A549 (cell line): ENCODE measurements at regions not wholly inside any gene's neighbourhood (a gene's known extent, or its start where the extent isn't known, plus 50 kb on each side); places are given as distances from the start of the nearest gene placed in this dataset.
A peak's percentile ranks its signal among the peaks of the same experiment; 100 is the strongest.

Experiments used
- ATAC-seq, 2 experiments: fragments of 200-7000 bp in 1 of 2; fragments of >200 bp in 1 of 2; cut with Nextera tagmentation in 1 of 2; cut with Tn5 transposase in 1 of 2; 3 replicates each; pipeline versions ENCODE4 v1.8.0 to v1.9.1; 2018 to 2020; ENCODE audit warnings: mild to moderate bottlenecking in 1 of 2, moderate library complexity in 1 of 2
- CTCF ChIA-PET: fragments of 300-600 bp; sonication (Branson Sonifier 250); formaldehyde crosslinking; extraction: SDS; loops from one replicate; lab custom pipeline; 2021; ENCODE audit warnings: antibody characterized with exemption, inconsistent platforms; lab: Yijun Ruan, JAX
- POLR2A ChIA-PET: fragments of 350-600 bp; formaldehyde crosslinking; extraction: SDS; loops from one replicate; lab custom pipeline; 2021; ENCODE audit warnings: antibody characterized with exemption, inconsistent platforms; lab: Yijun Ruan, JAX
- DNase-seq, 2 experiments: peaks; one replicate each; pipeline versions ENCODE4 v3.0.0 to v3.0.0-alpha.2; 2011 to 2016; ENCODE audit warnings: low read depth in 1 of 2, low spot score in 1 of 2
- FAIRE-seq: peaks from 2 replicates; lab custom pipeline; 2011; peaks lifted over from hg19 to GRCh38; lab: Jason Lieb, UNC
- H3K27ac ChIP-seq, 2 experiments: fragments of >200 bp; sonication (Bioruptor Twin); formaldehyde crosslinking; 3 replicates each; pipeline ENCODE4 v1.5.1; 2016 to 2017
- H3K4me1 ChIP-seq: fragments of >200 bp; sonication (Bioruptor Twin); formaldehyde crosslinking; 3 replicates; pipeline ENCODE4 v1.6.1; 2016
- H3K4me2 ChIP-seq: fragments of >200 bp; sonication (Bioruptor Twin); formaldehyde crosslinking; 3 replicates; pipeline ENCODE4 v1.6.1; 2016
- H3K4me3 ChIP-seq: fragments of >200 bp; sonication (Bioruptor Twin); formaldehyde crosslinking; 3 replicates; pipeline ENCODE4 v1.5.1; 2016
- H3K9me3 ChIP-seq: fragments of >200 bp; sonication (Bioruptor Twin); formaldehyde crosslinking; 3 replicates; pipeline ENCODE4 v1.6.1; 2016
- CBX8 ChIP-seq: fragments of 200-600 bp; sonication (generic); IDR thresholded peaks from 2 replicates; pipeline ENCODE4 v1.6.1; 2016
- CHD2 ChIP-seq: fragments of 150-350 bp; IDR thresholded peaks from 2 replicates; pipeline ENCODE4 v1.6.1; 2014; ENCODE audit warnings: low read length; ENCODE audit not compliant: partially characterized antibody
- EHMT2 ChIP-seq: fragments of 200-600 bp; sonication (generic); IDR thresholded peaks from 2 replicates; pipeline ENCODE4 v1.6.1; 2016; ENCODE audit warnings: antibody characterized with exemption, low read depth, mild to moderate bottlenecking, moderate library complexity
- FOSL2 ChIP-seq, 2 experiments: fragments of 450-650 bp in 1 of 2; fragments of >200 bp in 1 of 2; sonication (Bioruptor Twin) in 1 of 2; formaldehyde crosslinking; IDR thresholded peaks; 2 replicates each; pipeline versions ENCODE4 v1.5.0 to v1.6.1; 2016 to 2020; ENCODE audit warnings: mild to moderate bottlenecking in 1 of 2, moderate library complexity in 1 of 2
- HEYL ChIP-seq: fragments of 250-450 bp; sonication (Bioruptor Pico); IDR thresholded peaks from 2 replicates; pipeline ENCODE4 v1.8.0; 2021; ENCODE audit warnings: mild to moderate bottlenecking, moderate library complexity
- HOXB13 ChIP-seq: fragments of 250-450 bp; sonication (Bioruptor Pico); IDR thresholded peaks from 2 replicates; pipeline ENCODE4 v1.5.0; 2020; ENCODE audit warnings: low read depth, mild to moderate bottlenecking, moderate library complexity
- MAFK ChIP-seq: fragments of 450-650 bp; IDR thresholded peaks from 2 replicates; pipeline ENCODE4 v1.6.1; 2014; ENCODE audit not compliant: partially characterized antibody
- PBX3 ChIP-seq: IDR thresholded peaks from 2 replicates; pipeline ENCODE4 v1.6.1; 2012
- POLR2A ChIP-seq: IDR thresholded peaks from 2 replicates; pipeline ENCODE4 v1.6.1; 2012; ENCODE audit warnings: mild to moderate bottlenecking, low read length
- RAD21 ChIP-seq, 2 experiments: fragments of >200 bp in 1 of 2; sonication (Bioruptor Twin) in 1 of 2; formaldehyde crosslinking in 1 of 2; IDR thresholded peaks in 1 of 2; conservative IDR thresholded peaks in 1 of 2; 2 replicates in 1 of 2; 3 replicates in 1 of 2; pipeline ENCODE4 v1.6.1; 2012 to 2018; ENCODE audit warnings: inconsistent platforms in 1 of 2
- SMC3 ChIP-seq: fragments of >200 bp; sonication (Bioruptor Twin); formaldehyde crosslinking; IDR thresholded peaks from 3 replicates; pipeline ENCODE4 v1.6.1; 2018; ENCODE audit warnings: inconsistent platforms
- SREBF2 ChIP-seq: fragments of 450-650 bp; IDR thresholded peaks from 2 replicates; pipeline ENCODE4 v1.6.1; 2014; ENCODE audit warnings: mild to moderate bottlenecking, moderate library complexity
- WGBS: methylation state at CpG from one replicate; pipeline ENCODE4 v1.1.6; 2017; ENCODE audit errors: missing lambda C conversion rate; 5-methylcytosine and 5-hydroxymethylcytosine counted together
- TF ChIP-seq, protein P1 (sequence below): fragments of 250-450 bp; sonication (Bioruptor Pico); IDR thresholded peaks from 2 replicates; pipeline ENCODE4 v1.5.0; 2020; ENCODE audit warnings: low read depth, mild to moderate bottlenecking, moderate library complexity
- TF ChIP-seq, protein P2 (sequence below): fragments of 200-600 bp; sonication (generic); IDR thresholded peaks from 2 replicates; pipeline ENCODE4 v1.6.1; 2016; ENCODE audit warnings: antibody characterized with exemption, mild to moderate bottlenecking, moderate library complexity
- TF ChIP-seq, protein P3 (sequence below): IDR thresholded peaks from 2 replicates; pipeline ENCODE4 v1.6.1; 2012
- TF ChIP-seq, protein P4 (sequence below): fragments of 450-650 bp; IDR thresholded peaks from 2 replicates; pipeline ENCODE4 v1.6.1; 2014; ENCODE audit warnings: antibody characterized with exemption
- TF ChIP-seq, protein P5 (sequence below): IDR thresholded peaks from 2 replicates; pipeline ENCODE4 v1.6.1; 2012; ENCODE audit warnings: low read depth, borderline replicate concordance

DNA sequence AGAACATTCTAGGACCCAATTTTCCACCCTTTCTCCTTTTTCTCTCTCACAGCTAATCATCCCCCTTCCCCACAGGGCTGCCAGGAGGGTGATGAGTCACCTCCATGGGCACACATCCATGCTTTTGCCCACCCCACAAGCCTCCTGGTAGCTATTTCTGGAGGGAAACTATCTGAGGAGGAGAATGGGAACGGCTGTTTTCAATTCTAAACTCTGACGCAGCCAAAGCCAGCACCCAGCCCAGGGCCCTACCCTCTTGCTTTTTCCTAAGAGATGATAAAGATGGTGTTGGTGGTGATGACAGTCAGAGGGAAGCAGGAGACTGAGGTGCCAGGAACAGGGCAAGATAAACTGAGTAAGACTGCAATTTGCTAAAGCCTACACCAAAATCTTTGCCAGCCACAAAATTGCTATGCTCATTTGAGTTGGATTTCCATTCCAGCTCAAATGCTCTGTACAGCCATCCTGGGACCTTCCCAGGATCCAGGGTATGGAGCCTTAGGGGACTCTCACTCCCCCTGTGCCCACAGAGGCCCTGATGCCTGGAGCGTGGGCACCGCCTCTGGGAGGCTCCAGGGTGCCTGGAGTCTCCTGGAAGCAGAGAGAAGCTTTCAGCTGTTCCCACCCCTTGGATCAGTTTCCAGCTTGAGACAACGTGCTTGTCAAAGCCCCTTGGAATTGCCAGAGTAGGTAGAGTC, 62.0 kb upstream of the FZD7 start:
- Histone ChIP-seq H3K4me2 (no peak overlapping the region), H3K9me3 (no peaks in the 10 kb centered on the region), H3K4me3 (no peak overlapping the region), H3K4me1 (peaks cover 15% of the 10 kb centered on the region), H3K27ac (no peak overlapping the region)
- no peak for DNase-seq
- WGBS = 50% methylated on average over 3 of the region's 5 CpGs
- TF ChIP-seq EHMT2 (no peak), FOSL2 (IDR thresholded peaks at IDR 0.05) (no peak), FOSL2 (CRISPR knock-in tag; IDR thresholded peaks at IDR 0.05) (0 out of 2 replicates have a peak, but pooled peaks have one; percentile 14)
- no peak for ATAC-seq
- CTCF ChIA-PET = interaction anchor here (1.2 to 1.5 kb wide), 3 partner anchors 12 to 207 kb away, joined by 3 to 5 read pairs (median 3); no protein-coding TSS in a partner anchor
- POLR2A ChIA-PET = no interaction called here
- FAIRE-seq = no peak

DNA sequence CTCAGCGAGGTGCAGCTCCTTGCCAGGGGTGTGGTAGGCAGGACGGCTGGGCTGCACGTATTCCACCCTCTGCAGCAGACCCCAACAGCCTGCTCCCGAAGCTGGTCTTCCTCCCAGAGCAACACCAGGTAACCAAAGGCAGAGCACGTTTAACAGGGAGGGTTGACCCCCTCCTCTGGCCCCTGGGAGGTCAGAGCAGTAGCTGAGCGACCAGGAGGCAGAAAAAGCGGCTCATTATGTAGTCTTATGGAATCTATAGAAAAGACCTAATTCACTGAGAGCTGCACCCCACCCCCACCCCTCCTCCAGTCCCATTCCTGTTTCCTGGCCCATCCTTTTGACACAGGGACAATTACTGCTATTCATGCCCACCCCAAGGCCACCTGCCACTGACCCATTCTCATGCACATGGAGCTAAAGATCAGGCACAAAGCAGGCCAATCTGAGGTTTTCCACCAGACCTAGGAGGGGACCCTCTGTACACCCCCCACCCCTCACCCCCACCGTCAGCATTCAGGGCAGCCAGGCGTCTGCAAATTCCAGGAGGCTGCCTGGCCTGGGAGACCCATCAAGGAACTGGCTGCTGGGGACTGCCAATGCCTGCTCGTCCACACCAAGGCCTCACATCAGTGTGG, 60.9 kb upstream of the FZD7 start:
- ATAC-seq (no peak), DNase-seq (no peak), FAIRE-seq (no peak)
- ChIA-PET POLR2A (no interaction called here), CTCF (interaction anchor here (1.3 to 1.6 kb wide), 3 partner anchors 11 to 206 kb away, joined by 3 to 5 read pairs (median 5); no protein-coding TSS in a partner anchor)
- Histone ChIP-seq H3K4me1 (peaks cover 15% of the 10 kb centered on the region), H3K27ac (no peak overlapping the region), H3K4me2 (no peak overlapping the region), H3K4me3 (no peak overlapping the region), H3K9me3 (no peaks in the 10 kb centered on the region)
- 63% methylated on average over 6 of the region's 10 CpGs for WGBS
- TF ChIP-seq CBX8 = no peak
- TF ChIP-seq, protein P1, sequence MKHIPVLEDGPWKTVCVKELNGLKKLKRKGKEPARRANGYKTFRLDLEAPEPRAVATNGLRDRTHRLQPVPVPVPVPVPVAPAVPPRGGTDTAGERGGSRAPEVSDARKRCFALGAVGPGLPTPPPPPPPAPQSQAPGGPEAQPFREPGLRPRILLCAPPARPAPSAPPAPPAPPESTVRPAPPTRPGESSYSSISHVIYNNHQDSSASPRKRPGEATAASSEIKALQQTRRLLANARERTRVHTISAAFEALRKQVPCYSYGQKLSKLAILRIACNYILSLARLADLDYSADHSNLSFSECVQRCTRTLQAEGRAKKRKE = no peak
- TF ChIP-seq, protein P2, sequence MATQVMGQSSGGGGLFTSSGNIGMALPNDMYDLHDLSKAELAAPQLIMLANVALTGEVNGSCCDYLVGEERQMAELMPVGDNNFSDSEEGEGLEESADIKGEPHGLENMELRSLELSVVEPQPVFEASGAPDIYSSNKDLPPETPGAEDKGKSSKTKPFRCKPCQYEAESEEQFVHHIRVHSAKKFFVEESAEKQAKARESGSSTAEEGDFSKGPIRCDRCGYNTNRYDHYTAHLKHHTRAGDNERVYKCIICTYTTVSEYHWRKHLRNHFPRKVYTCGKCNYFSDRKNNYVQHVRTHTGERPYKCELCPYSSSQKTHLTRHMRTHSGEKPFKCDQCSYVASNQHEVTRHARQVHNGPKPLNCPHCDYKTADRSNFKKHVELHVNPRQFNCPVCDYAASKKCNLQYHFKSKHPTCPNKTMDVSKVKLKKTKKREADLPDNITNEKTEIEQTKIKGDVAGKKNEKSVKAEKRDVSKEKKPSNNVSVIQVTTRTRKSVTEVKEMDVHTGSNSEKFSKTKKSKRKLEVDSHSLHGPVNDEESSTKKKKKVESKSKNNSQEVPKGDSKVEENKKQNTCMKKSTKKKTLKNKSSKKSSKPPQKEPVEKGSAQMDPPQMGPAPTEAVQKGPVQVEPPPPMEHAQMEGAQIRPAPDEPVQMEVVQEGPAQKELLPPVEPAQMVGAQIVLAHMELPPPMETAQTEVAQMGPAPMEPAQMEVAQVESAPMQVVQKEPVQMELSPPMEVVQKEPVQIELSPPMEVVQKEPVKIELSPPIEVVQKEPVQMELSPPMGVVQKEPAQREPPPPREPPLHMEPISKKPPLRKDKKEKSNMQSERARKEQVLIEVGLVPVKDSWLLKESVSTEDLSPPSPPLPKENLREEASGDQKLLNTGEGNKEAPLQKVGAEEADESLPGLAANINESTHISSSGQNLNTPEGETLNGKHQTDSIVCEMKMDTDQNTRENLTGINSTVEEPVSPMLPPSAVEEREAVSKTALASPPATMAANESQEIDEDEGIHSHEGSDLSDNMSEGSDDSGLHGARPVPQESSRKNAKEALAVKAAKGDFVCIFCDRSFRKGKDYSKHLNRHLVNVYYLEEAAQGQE = no peak
- no peak for TF ChIP-seq MAFK
- no peak for TF ChIP-seq POLR2A
- TF ChIP-seq PBX3 = no peak
- TF ChIP-seq SMC3 = no peak
- TF ChIP-seq, protein P3, sequence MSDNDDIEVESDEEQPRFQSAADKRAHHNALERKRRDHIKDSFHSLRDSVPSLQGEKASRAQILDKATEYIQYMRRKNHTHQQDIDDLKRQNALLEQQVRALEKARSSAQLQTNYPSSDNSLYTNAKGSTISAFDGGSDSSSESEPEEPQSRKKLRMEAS = no peak
- TF ChIP-seq CHD2 = no peak
- TF ChIP-seq HOXB13 (CRISPR knock-in tag) = no peak
- TF ChIP-seq, protein P4, sequence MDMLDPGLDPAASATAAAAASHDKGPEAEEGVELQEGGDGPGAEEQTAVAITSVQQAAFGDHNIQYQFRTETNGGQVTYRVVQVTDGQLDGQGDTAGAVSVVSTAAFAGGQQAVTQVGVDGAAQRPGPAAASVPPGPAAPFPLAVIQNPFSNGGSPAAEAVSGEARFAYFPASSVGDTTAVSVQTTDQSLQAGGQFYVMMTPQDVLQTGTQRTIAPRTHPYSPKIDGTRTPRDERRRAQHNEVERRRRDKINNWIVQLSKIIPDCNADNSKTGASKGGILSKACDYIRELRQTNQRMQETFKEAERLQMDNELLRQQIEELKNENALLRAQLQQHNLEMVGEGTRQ = no peak
- TF ChIP-seq, protein P5, sequence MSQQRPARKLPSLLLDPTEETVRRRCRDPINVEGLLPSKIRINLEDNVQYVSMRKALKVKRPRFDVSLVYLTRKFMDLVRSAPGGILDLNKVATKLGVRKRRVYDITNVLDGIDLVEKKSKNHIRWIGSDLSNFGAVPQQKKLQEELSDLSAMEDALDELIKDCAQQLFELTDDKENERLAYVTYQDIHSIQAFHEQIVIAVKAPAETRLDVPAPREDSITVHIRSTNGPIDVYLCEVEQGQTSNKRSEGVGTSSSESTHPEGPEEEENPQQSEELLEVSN = no peak
- no peak for TF ChIP-seq SREBF2
- no peak for TF ChIP-seq HEYL (CRISPR knock-in tag)
- no peak for TF ChIP-seq RAD21 (conservative IDR thresholded peaks at IDR 0.05 in 1 of 2, IDR thresholded peaks at IDR 0.05 in 1 of 2)
